ENCODE measurements at regions not wholly inside any gene's neighbourhood (a gene's known extent, or its start where the extent isn't known, plus 50 kb on each side); places are given as distances from the start of the nearest gene placed in this dataset.

DNA sequence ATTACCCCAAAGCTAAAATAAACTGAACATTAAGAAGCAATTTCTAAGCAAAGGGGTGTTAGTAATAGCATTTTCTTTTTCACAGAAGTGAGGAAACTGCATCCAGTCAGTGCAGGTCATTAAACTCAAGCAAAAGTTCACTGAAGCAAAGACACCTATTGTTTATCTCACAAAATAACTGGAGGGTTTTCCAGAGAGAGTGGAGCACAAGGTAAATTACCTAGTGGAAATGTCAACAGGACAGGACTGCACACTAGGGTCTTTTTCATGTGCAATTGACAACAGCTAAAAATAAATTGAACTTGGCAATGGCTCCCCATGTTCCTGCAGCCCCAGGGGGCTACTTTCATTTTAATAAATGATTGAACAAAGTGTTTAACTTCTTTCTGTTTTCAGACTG is 742.0 kb downstream of the GALC start:
- TF ChIP-seq CTCF (IDR thresholded peaks at IDR 0.05; ENCODE audit: extremely low read depth in 1 of 2, insufficient read depth in 1 of 2, low read depth in 1 of 2, low read length in 2 of 2) (no peak), EZH2 (IDR thresholded peaks at IDR 0.05; ENCODE audit: borderline replicate concordance, low read depth, low read length, severe bottlenecking) (no peak), POLR2AphosphoS5 (IDR thresholded peaks at IDR 0.05; ENCODE audit: insufficient read depth, low read depth, low read length) (no peak), POLR2A (IDR thresholded peaks at IDR 0.05; ENCODE audit: low read depth, low read length) (no peak)
